ENCODE measurements at regions not wholly inside any gene's neighbourhood (a gene's known extent, or its start where the extent isn't known, plus 50 kb on each side); places are given as distances from the start of the nearest gene placed in this dataset.

DNA sequence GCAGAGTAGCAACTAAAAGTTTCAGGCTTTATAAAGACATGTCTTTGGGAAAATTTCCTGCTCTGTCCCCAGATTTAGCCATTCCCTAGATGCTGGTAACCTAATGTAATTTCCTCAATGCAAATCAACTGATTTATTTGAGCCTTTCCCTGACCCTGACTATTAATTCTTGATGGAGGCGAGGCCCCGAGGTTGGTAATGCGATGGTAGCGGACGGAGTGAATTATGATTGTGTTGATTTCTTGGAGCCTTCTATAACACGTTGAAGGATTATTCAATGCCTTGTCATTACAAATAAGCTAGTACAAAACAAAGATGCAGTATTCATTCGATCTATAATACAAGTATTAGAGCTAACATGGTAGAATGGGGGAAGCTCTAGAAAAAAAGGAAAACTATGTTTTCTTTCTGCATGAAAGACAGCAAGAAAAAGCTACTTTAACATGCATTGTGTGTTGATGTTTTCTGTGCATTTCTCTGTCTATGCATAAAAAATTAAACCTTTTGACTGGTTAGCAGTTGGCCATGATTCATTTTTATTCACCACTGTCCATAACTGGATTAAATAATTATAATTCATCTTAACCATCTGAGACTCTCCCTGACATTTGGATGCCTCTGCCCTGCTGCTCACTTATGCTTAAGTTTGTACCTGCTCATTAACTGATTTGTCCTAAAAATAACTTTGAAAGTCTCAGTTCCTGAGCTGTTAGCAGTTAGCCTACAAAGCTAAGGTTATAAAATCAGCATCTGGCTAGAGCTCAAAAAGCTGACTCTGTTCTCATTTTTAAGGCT is 490.2 kb upstream of the NUDT12 start:
- DNase-seq (ENCODE audit: low spot score): no peak
- Histone ChIP-seq H3K27ac (ENCODE audit: low read depth, low read length, poor library complexity, severe bottlenecking) (no peak overlapping the region), H3K4me3 (ENCODE audit: low read depth, low read length, poor library complexity, severe bottlenecking) (no peak overlapping the region), H3K9me3 (ENCODE audit: low read depth, low read length, poor library complexity, severe bottlenecking) (no peaks in the 10 kb centered on the region), H3K4me1 (ENCODE audit: insufficient read depth, low read length, poor library complexity, severe bottlenecking) (peaks cover 5% of the 10 kb centered on the region), H3K27me3 (replicated peaks; ENCODE audit: insufficient read depth, low read depth, low read length, poor library complexity) (no peaks in the 10 kb centered on the region), H3K36me3 (ENCODE audit: insufficient read depth, low read length, poor library complexity, severe bottlenecking) (no peaks in the 10 kb centered on the region)
- intact Hi-C loops (cut with micrococcal nuclease; ENCODE audit: unreplicated experiment): no loop called here
- BruUV-seq (replicated peaks): no TSS peak
- ChIA-PET CTCF (no interaction called here), POLR2A (ENCODE audit: low non-redundant PET) (no interaction called here)
- TF ChIP-seq, protein P1, sequence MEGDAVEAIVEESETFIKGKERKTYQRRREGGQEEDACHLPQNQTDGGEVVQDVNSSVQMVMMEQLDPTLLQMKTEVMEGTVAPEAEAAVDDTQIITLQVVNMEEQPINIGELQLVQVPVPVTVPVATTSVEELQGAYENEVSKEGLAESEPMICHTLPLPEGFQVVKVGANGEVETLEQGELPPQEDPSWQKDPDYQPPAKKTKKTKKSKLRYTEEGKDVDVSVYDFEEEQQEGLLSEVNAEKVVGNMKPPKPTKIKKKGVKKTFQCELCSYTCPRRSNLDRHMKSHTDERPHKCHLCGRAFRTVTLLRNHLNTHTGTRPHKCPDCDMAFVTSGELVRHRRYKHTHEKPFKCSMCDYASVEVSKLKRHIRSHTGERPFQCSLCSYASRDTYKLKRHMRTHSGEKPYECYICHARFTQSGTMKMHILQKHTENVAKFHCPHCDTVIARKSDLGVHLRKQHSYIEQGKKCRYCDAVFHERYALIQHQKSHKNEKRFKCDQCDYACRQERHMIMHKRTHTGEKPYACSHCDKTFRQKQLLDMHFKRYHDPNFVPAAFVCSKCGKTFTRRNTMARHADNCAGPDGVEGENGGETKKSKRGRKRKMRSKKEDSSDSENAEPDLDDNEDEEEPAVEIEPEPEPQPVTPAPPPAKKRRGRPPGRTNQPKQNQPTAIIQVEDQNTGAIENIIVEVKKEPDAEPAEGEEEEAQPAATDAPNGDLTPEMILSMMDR (conservative IDR thresholded peaks at IDR 0.05; ENCODE audit: low read depth, low read length): no peak
- no peak for TF ChIP-seq EZH2 (IDR thresholded peaks at IDR 0.05; ENCODE audit: borderline replicate concordance, low read depth, low read length, poor library complexity, severe bottlenecking)

- Histone ChIP-seq H3K4me1 (ENCODE audit: insufficient read depth, low read length, poor library complexity, severe bottlenecking) (peaks cover 5% of the 10 kb centered on the region), H3K9me3 (ENCODE audit: low read depth, low read length, poor library complexity, severe bottlenecking) (no peaks in the 10 kb centered on the region), H3K27me3 (replicated peaks; ENCODE audit: insufficient read depth, low read depth, low read length, poor library complexity) (no peaks in the 10 kb centered on the region), H3K4me3 (ENCODE audit: low read depth, low read length, poor library complexity, severe bottlenecking) (no peak overlapping the region), H3K27ac (ENCODE audit: low read depth, low read length, poor library complexity, severe bottlenecking) (no peak overlapping the region), H3K36me3 (ENCODE audit: insufficient read depth, low read length, poor library complexity, severe bottlenecking) (no peaks in the 10 kb centered on the region)
- no peak for TF ChIP-seq EZH2 (IDR thresholded peaks at IDR 0.05; ENCODE audit: borderline replicate concordance, low read depth, low read length, poor library complexity, severe bottlenecking)
- TF ChIP-seq, protein P1 (conservative IDR thresholded peaks at IDR 0.05; ENCODE audit: low read depth, low read length): no peak
- no TSS peak for BruUV-seq (replicated peaks)
- ChIA-PET POLR2A (ENCODE audit: low non-redundant PET) (no interaction called here), CTCF (no interaction called here)
- no peak for DNase-seq (ENCODE audit: low spot score)
- intact Hi-C loops (cut with micrococcal nuclease; ENCODE audit: unreplicated experiment): no loop called here
These were observed 487.8 kb upstream of the NUDT12 start for GRCh38 chr5:104050436-104050835.

DNA sequence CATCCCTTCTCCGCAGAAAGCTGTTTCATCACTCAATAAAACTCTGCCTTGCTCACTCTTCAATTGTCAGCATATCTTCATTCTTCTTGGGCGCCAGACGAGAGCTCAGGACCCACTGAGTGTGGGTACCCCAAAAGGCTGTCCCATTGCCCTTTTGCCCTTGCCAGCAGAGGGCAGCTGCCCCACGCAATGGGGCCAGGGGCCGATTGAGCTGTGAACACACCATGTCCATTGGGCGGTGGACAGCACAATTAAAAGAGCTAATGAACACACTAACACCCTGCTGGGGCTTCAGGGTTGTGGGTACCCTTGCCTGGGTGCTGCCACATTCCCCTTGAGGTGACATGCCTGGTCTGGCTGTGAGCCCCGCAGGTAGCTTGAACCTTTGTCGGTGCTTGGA is 487.2 kb upstream of the NUDT12 start:
- no peak overlapping the region for H3K4me3 ChIP-seq (ENCODE audit: low read depth, low read length, poor library complexity, severe bottlenecking)

More for the DNA sequence above, 487.2 kb upstream of the NUDT12 start:
- peaks cover 5% of the 10 kb centered on the region for H3K4me1 ChIP-seq (ENCODE audit: insufficient read depth, low read length, poor library complexity, severe bottlenecking)
- no peak overlapping the region for H3K27ac ChIP-seq (ENCODE audit: low read depth, low read length, poor library complexity, severe bottlenecking)
- H3K36me3 ChIP-seq (ENCODE audit: insufficient read depth, low read length, poor library complexity, severe bottlenecking): no peaks in the 10 kb centered on the region
- DNase-seq (ENCODE audit: low spot score): no peak
- ChIA-PET POLR2A (ENCODE audit: low non-redundant PET) (no interaction called here), CTCF (no interaction called here)
- H3K27me3 ChIP-seq (replicated peaks; ENCODE audit: insufficient read depth, low read depth, low read length, poor library complexity): no peaks in the 10 kb centered on the region
- BruUV-seq (replicated peaks): no TSS peak
- TF ChIP-seq EZH2 (IDR thresholded peaks at IDR 0.05; ENCODE audit: borderline replicate concordance, low read depth, low read length, poor library complexity, severe bottlenecking): no peak
- TF ChIP-seq, protein P1 (conservative IDR thresholded peaks at IDR 0.05; ENCODE audit: low read depth, low read length): no peak
- intact Hi-C loops (cut with micrococcal nuclease; ENCODE audit: unreplicated experiment): no loop called here
- H3K9me3 ChIP-seq (ENCODE audit: low read depth, low read length, poor library complexity, severe bottlenecking): no peaks in the 10 kb centered on the region

All from A673 (cell line).